Mammary epithelial cell (primary cell): ENCODE measurements at regions not wholly inside any gene's neighbourhood (a gene's known extent, or its start where the extent isn't known, plus 50 kb on each side); places are given as distances from the start of the nearest gene placed in this dataset.

Source experiments
- CTCF ChIP-seq, 2 donors: IDR thresholded peaks in 1 of 2; conservative IDR thresholded peaks in 1 of 2; 2 replicates each; pipeline ENCODE4 v1.5.1; 2011 to 2012; ENCODE audit warnings: inconsistent platforms in 2 of 2, low read length in 2 of 2, mild to moderate bottlenecking in 2 of 2, control low read depth in 1 of 2, low read depth in 1 of 2; ENCODE audit not compliant: insufficient read depth in 1 of 2; ENCODE audit errors: extremely low read depth in 1 of 2
- EZH2 ChIP-seq: IDR thresholded peaks from 2 replicates; pipeline ENCODE4 v1.6.1; 2012; ENCODE audit warnings: low read length, inconsistent platforms, borderline replicate concordance

DNA sequence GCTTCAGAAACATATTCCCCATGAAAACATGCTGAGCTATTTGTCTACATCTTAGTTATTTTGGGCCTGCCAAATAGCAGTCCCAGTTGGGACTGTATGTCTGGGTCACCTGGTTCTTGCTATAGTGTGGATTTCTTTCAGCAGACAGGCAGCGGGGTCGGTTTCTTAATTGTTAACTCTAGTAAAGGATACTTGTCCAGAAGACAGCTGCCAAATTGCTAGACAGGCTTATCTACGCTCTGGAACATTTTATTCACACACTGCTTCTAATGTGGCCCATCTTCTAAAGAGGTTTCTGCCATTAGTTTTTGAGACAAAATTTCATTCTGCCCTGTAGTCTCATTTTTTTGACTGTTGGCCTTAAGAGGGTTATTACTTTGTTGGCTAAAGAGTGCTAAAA is 217.9 kb downstream of the RWDD3 start:
- TF ChIP-seq CTCF (conservative IDR thresholded peaks at IDR 0.05 in 1 of 2, IDR thresholded peaks at IDR 0.05 in 1 of 2; ENCODE audit: extremely low read depth in 1 of 2, insufficient read depth in 1 of 2, low read depth in 1 of 2, low read length in 2 of 2): no peak
- TF ChIP-seq EZH2: no peak
